DMS53 treated with DMSO at 0.1 percent for 48 hours (cell line): ENCODE measurements at regions not wholly inside any gene's neighbourhood (a gene's known extent, or its start where the extent isn't known, plus 50 kb on each side); places are given as distances from the start of the nearest gene placed in this dataset.

Experiments used
- DNase-seq: peaks from one replicate; lab custom pipeline; 2025; ENCODE audit not compliant: unreplicated experiment; lab: John Stamatoyannopoulos, UW

DNA sequence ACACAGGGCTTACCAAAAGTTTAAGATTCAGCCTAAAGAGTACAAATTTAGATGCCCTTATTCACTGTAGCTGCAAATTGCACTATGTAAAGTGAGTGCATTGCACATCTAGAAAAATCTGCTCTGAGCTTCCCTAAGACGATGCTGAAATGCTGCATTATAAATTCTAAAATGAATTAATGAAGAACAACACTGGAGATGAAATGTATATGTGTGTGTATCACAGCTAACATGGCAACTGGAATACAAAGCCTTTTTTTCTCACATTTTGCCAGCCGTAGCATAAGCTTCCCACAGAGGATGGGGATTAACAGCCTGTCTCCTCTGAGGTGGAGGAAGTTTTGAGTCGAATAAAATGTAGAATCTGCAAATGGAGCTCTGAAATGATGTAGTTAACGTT lies 338.3 kb upstream of the ZEB2 start:
- no peak for DNase-seq

DNA sequence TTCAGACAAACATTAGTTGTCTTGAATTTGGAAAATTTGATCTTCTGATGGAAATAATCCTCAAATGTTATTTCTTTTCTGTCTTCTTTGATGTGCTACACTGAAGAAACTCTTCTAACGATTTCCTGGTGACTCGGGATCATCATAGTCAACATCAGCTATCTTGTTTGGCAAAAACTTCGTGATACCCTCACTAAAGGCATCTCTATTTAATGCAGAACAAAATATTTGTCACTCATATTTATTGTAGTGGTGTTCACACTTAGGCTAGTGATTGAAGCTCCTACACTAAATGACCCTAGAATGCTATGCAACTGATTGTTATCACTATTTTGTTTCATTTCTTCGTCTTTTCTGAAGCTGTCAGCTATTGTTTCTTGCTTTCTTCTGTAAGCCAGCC lies 334.7 kb upstream of the ZEB2 start:
- no peak for DNase-seq

- DNase-seq = no peak
Observed at GRCh38 chr2:144849612-144850011, 329.7 kb upstream of the ZEB2 start.

DNA sequence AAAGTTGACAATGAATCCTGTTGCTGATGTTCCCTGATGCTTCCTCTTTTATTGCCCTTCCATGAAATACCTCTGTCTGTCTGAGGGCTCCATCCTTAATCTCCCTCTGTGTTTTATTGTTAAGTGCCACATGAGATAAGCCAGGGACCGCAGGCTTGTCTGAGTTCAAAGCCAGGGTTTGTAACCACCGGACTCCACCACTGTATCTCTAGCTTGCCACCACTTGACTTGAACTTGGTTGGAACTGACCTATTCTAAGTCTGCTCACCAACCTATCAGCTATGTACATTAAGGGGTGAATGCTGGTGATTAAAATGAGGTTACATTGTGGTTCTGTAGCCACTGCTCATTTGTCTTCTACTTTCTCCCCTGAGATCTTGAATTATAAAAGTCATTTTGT lies 328.5 kb upstream of the ZEB2 start:
- no peak for DNase-seq

- no peak for DNase-seq
Observed at GRCh38 chr2:144847347-144848080, 327.6 kb upstream of the ZEB2 start.

DNA sequence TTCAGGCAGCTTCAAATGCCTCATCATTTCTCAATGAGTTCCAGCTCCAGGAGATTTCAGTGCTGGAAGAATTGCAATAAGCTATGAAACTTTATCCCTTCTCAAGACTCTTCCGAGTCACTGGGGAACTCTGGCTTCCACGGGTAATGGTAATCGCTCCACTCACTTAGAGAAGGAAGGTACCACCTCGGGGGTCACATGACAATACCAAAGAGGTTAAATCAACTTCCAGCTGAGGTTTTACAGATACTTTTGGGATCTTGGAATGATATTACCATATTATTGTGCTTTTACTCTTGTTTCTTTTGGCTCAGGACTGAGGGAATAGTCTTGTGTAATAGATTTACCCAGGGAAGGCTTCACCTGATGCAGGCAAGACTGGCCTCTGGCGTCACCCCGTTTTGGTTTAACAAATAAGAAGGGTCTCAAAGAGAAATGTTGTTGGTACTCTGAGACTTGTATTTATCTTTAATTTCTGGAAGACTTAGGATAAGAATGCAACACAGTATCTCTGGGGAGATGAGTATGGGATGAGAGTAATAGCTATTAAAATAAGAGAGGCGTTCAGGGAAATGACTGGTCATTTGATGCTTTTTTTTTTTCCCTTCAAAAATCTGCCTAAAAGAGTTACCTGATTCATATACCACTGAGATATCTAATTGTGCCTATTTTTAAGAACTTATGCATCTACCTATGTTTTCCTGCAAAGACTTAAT lies 316.9 kb upstream of the ZEB2 start:
- no peak for DNase-seq

DNA sequence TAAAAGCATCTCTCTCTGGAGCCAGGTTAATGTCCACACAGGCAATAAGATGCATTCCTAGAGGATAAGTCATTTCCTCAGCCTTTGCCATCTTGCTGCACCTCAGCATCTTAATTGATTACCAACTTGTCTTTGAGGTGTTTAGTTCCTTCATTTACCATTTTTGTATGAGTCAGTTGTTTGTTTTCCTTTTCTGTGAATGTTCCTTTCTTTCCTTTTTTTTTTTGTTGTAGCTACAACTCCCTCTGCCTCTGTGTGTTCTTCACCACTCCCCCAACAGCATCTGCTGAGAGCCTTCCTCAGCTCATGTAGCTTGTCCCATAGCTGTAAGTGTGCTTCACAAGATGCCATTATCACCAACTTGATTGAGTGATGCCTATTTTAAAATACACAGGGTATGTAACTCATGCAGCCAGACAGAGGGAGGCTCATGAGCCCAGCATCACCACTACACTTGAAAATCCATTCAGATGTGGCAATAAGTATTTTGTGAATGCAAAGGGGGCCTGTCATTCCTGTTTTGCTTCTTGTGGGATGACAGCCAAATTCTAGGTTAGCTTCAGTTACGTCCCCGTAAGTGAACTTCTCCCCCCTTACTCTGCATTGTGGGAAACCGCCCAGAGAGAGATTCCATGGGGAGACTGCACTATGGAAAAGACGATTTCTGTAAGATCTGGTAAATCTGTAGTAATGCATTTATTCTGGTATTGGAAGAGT lies 315.9 kb upstream of the ZEB2 start:
- DNase-seq = no peak

DNA sequence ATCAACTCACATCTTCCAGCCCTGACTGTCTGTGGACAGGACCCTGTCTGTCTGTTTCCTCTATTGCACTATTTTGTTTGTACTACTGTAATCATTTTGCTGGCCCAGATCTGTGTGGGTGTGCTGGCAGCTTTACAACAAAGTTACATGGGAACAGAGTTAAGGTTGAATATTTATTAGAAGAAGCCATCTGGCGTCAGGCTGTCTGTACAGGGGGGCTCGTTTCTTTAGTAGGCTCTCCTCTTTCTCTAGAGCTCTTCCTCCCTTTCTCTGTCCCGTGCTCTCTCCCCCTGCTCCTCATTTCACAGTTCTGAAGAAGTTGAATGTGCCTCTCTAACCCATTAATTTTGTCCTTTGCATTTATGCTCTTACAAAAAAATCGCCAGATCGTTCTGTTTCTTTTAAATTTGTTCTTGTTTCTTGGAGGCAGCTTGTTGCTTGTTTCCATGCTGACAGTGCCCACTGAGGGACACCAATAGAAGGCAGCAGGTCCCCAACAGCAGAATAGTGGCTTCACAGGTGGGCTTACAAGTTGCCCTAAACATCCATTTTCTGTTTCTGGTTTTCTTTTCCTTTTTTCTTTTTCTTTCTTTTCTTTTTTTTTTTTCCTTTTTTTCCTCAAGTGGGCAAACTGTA lies 315.2 kb upstream of the ZEB2 start:
- DNase-seq = no peak

- DNase-seq = no peak
Observed at GRCh38 chr2:144834363-144834762, 314.4 kb upstream of the ZEB2 start.

GRCh38 chr2:144833075-144833637 lies 313.2 kb upstream of the ZEB2 start:
- DNase-seq = no peak

DNA sequence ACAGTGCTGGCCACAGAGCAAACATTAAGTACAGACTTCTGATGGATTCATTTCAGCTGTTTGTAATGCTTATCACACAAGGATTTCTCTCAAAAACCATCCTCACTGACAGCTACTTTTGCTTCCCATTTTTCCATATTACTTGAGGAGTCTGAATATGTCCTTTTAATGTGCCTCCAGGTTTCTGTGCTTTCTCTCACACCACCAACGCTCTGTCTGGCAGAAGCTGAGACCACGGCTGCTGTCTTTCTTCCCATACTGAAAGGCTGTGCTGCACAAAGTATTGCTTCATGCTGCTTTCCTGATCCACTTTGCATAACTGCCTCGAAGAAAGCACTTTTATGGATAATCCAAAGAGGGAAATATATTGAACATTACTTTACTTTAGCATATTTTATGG lies 312.1 kb upstream of the ZEB2 start:
- no peak for DNase-seq

GRCh38 chr2:144830543-144830942 lies 310.6 kb upstream of the ZEB2 start:
- DNase-seq = no peak

DNA sequence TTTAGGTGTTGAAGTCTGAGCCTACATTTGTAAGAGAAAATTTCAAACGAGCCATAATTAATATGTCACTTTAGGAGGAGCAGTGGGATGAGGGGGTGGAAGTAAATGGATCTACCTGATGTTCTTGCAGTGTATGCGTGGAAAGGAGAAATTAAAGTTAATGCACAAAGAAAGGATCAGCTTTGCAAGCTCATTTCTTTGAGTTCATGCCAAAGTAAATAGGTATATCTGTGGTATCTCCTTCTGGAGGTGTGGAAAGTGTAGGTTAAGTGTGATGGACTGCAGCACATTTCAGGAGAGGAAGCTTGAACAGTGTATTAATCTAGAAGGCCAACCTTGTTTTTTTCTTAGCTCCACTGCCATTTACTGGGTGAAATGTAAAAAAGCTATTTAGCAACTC lies 307.5 kb upstream of the ZEB2 start:
- DNase-seq = no peak

- no peak for DNase-seq
Observed at GRCh38 chr2:144826105-144826504, 306.2 kb upstream of the ZEB2 start.

- no peak for DNase-seq
Observed at GRCh38 chr2:144825331-144826020, 305.6 kb upstream of the ZEB2 start.

- no peak for DNase-seq
Observed at GRCh38 chr2:144824306-144825080, 304.6 kb upstream of the ZEB2 start.

DNA sequence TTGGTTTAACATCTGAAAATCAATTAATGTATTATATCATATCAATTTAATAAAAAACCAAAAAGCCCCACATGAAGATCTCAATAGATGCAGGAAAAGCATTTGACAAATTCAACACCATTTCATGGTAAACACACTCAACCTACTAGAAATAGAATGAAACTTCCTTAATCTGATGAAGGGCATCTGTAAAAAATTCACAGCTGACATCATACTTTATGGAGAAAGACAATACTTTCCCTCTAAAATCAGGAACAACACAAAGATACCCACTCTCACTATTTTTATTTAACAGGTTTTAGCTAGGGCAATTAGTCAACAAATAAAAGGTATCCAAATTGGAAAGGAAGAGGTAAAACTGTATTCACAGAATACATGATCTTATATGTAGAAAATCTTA lies 303.0 kb upstream of the ZEB2 start:
- DNase-seq = no peak

DNA sequence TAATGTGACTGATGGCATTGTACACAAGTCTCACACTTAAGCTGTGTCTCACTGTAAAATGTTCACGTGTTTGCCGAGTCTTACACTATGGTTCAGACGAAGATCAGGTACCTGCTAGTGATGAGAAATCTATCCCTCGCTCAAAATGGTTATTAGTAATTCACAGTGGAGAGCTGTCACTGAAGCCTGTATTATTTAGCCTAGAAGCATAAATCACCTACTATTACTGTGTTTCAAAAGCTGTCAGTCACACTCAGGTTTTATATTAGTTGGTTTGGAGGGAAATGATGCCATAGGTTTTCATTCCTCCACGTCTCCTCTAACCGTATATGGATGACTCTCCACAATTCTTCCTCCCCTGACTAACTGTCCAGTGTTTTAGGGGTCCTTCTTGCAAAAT lies 292.4 kb upstream of the ZEB2 start:
- no peak for DNase-seq

DNA sequence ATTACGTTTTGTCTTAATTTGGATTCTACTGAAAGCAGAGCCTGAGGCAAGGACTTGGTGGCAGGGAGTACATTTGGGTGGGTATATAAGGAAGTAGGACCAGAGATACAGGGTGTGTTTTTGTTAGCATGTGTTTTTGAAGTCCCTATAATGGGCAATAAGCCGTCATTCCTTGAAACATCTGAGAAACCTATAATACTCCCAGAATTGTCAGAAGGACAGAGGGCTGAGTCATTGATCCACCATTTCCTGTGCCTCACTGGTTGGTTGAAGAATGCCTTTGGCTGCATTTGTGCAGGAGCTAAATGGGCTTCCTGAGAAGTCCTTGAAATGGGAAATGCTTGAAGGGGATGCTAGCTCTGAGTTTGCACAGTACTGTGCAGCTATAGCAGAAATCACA lies 281.8 kb upstream of the ZEB2 start:
- DNase-seq = no peak

DNA sequence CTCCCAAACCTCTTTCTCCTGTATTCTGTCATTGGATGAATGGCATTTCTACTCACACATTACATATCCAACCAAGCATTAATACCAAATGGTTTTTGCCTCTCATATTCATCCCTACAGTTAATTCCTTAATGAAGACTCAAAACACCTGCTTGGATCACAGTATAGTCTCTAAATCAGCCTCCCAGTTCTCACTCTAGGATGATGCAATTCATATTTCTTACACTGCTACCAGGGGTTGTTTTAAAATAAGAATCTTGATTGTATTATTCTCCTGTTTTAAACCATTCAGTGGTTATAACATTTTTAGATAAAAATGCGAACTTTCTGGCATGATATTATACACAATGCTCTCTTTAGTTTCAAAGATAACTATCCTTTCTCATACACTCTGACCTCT lies 281.4 kb upstream of the ZEB2 start:
- DNase-seq = no peak
